ENCODE measurements at regions not wholly inside any gene's neighbourhood (a gene's known extent, or its start where the extent isn't known, plus 50 kb on each side); places are given as distances from the start of the nearest gene placed in this dataset.
"Not testable (repeated sequence)": the region's sequence is repeated elsewhere in the genome, so short reads cannot be mapped to it uniquely, and the experiment has no call there.

DNA sequence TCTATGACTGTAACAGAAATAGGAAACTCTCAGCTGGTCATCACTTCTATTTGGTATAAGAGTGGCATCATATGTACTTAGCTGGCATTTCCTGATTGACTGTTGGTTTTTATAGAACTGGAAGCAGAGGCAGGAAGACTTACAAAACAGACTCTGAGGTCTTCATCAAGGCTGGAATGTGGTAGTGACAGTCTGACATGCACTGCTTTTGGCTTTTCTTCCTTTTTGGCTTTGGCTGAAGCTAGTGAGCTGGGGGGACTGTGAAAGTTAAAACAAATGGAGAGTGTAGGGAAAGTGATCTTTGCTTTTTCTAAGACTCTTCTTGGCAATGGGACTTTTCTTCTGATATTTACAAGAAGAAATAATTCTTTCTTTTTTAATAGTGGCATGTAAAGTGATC lies 121.1 kb upstream of the SLC4A4 start:
- ChIA-PET CTCF (no interaction called here), POLR2A (no interaction called here)
- no peak for TF ChIP-seq CTCF (IDR thresholded peaks at IDR 0.05)
- no peak overlapping the region for H3K27ac Mint-ChIP-seq
- H3K27me3 Mint-ChIP-seq = peaks cover 8% of the 10 kb centered on the region
- DNase-seq = no peak
- ATAC-seq (ENCODE audit: low read depth) = no peak
- H3K36me3 Mint-ChIP-seq (ENCODE audit: low read depth) = no peaks in the 10 kb centered on the region
- intact Hi-C loops (cut with micrococcal nuclease) = no loop called here
- no peak overlapping the region for H3K4me3 Mint-ChIP-seq
- no peaks in the 10 kb centered on the region for H3K4me1 Mint-ChIP-seq
- H3K9me3 Mint-ChIP-seq = peaks cover 13% of the 10 kb centered on the region

GRCh38 chr4:71220848-71221247 lies 118.0 kb upstream of the SLC4A4 start:
- ATAC-seq (ENCODE audit: low read depth); H3K4me1 Mint-ChIP-seq; H3K36me3 Mint-ChIP-seq (ENCODE audit: low read depth); H3K4me3 Mint-ChIP-seq; H3K9me3 Mint-ChIP-seq; DNase-seq; POLR2A ChIA-PET; intact Hi-C loops (cut with micrococcal nuclease); H3K27ac Mint-ChIP-seq: not testable (repeated sequence)
- CTCF ChIA-PET = interaction anchor here (0.6 kb wide), 1 partner anchor 211 kb away, joined by 3 read pairs; no protein-coding TSS in a partner anchor
- H3K27me3 Mint-ChIP-seq = peaks cover 16% of the 10 kb centered on the region

DNA sequence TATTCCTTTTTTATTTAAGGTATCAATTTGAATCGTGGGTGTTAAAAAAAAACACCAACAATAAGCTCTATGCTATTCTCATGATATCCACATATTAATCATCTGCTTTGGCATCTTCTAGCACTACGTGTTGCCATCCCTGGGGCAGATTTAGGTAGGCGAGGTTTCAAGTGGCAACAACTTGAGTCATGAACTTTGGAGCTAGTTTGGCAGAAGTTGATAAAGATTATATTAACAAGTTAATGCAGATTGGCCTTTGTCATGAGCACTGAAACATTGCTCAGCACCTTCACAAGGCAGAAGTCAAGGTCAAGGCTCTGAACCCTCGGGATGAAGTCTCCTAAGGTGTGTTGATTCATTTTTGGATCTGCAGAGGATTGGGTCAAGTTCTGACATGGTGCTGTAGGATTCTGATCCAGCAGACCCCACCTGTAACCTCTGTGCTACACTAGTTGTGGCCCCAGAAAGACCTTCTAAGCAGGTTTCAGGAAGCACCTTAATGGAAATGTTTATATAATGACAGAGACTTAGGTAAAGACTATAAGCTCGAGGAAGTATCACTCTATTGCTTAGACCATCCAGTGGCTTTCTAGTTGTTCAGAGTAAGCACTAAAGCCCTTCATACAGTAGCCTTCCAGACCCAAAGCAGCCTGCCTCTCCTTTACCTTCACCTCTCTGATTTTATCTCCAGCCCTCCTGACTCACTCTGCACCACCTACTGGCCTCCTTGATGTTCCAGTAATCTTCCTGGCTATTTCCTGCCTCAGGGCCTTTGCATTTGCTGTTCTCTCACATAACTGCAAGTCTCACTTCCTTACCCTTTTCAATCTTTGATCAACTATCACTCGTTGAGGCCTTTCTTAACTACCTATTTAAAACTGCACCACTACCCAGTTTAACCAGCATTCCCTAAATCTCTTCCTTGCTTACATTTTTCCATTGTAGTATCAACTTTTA lies 117.0 kb upstream of the SLC4A4 start:
- ChIA-PET POLR2A (no interaction called here), CTCF (no interaction called here)
- Mint-ChIP-seq H3K36me3 (ENCODE audit: low read depth) (no peaks in the 10 kb centered on the region), H3K4me3 (no peak overlapping the region), H3K27me3 (peaks cover 16% of the 10 kb centered on the region), H3K9me3 (peaks cover 9% of the 10 kb centered on the region), H3K4me1 (no peaks in the 10 kb centered on the region), H3K27ac (no peak overlapping the region)
- no peak for ATAC-seq (ENCODE audit: low read depth)
- TF ChIP-seq CTCF (IDR thresholded peaks at IDR 0.05) = no peak
- no peak for DNase-seq
- intact Hi-C loops (cut with micrococcal nuclease) = no loop called here

DNA sequence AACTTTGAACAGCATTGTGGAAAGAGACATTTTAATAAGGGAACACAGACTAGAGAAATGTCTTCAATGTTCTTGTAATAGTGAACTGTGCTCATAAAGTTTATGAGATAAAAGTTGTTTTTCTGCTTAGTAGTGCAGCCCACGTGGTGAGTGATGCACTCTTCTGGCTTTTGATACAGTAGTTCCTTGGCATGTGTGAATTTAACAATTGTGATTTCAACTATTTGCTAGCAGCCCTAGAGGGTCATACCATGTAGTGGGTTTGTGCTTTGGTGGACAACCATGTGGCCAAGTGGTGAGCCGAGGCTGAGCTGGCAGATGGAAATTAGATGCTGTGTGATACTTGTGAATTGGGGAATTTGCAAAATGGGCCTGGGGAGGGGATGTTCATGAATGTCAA lies 116.2 kb upstream of the SLC4A4 start:
- peaks cover 19% of the 10 kb centered on the region for H3K27me3 Mint-ChIP-seq
- H3K4me1 Mint-ChIP-seq = no peaks in the 10 kb centered on the region
- H3K9me3 Mint-ChIP-seq = peaks cover 9% of the 10 kb centered on the region
- DNase-seq (no peak), ATAC-seq (ENCODE audit: low read depth) (no peak)
- no peak overlapping the region for H3K4me3 Mint-ChIP-seq
- intact Hi-C loops (cut with micrococcal nuclease) = no loop called here
- CTCF ChIA-PET = no interaction called here
- TF ChIP-seq CTCF (IDR thresholded peaks at IDR 0.05) = no peak
- no peak overlapping the region for H3K27ac Mint-ChIP-seq
- H3K36me3 Mint-ChIP-seq (ENCODE audit: low read depth) = no peaks in the 10 kb centered on the region
- POLR2A ChIA-PET = no interaction called here

DNA sequence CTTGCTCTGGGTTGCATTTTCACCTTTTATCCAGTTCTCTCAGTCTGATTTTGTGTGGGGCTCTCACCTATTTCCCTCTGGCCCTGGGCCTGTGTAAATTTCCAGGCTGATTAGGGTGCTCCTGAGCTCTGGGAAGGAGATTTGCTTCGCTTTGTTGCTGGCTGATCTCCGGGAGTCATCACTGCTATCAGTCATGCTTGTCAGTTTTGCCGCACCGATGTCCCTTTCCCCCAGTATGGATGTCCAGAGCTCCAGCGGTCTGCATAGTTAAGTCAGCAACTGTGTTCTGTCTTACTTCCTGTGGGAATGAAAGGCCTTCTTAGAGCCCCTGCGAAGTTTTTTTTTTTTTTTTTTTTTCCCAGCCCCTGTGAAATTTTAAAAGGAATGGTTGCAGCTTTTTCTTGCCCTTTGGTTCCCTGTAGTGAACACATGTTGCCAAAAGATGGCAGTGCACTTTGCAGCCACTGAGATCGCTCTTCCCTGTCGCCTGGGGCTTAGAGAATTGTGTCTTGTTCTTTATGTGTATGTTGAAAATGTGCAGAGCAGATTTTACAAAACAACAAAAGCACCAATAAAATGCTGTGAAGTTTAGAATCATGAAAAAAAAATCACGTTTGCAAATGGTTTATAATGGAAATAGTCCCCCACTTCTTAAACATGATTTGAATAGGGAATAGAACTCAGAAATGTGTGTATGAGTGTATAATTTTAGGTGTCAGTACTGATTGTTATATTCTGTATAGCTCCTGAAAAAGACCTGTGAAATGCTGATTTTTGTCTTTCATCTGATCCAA lies 109.1 kb upstream of the SLC4A4 start:
- H3K4me1 Mint-ChIP-seq = no peaks in the 10 kb centered on the region
- intact Hi-C loops (cut with micrococcal nuclease) = no loop called here
- no peak for TF ChIP-seq CTCF (IDR thresholded peaks at IDR 0.05)
- DNase-seq (no peak), ATAC-seq (ENCODE audit: low read depth) (no peak)
- no peaks in the 10 kb centered on the region for H3K36me3 Mint-ChIP-seq (ENCODE audit: low read depth)
- POLR2A ChIA-PET = no interaction called here
- CTCF ChIA-PET = interaction anchor here (0.7 kb wide), 1 partner anchor 28 kb away, joined by 3 read pairs; no protein-coding TSS in a partner anchor
- H3K27me3 Mint-ChIP-seq = peaks cover 5% of the 10 kb centered on the region
- no peak overlapping the region for H3K27ac Mint-ChIP-seq
- H3K4me3 Mint-ChIP-seq = no peak overlapping the region
- H3K9me3 Mint-ChIP-seq = no peaks in the 10 kb centered on the region
